Large intestine (tissue), 3 donors: ENCODE measurements at regions not wholly inside any gene's neighbourhood (a gene's known extent, or its start where the extent isn't known, plus 50 kb on each side); places are given as distances from the start of the nearest gene placed in this dataset.
"Not testable (repeated sequence)": the region's sequence is repeated elsewhere in the genome, so short reads cannot be mapped to it uniquely, and the experiment has no call there.

Source experiments
- DNase-seq, 2 donors: peaks; one replicate each; pipeline versions ENCODE4 v3.0.0 to v3.0.0-alpha.2; 2013
- H3K27ac ChIP-seq: one replicate; pipeline ENCODE4 v1.5.1; 2013; ENCODE audit warnings: low read length
- H3K27me3 ChIP-seq: 2 replicates; pipeline ENCODE4 v1.6.1; 2013; ENCODE audit warnings: low read length; ENCODE audit not compliant: control insufficient read depth, insufficient read depth
- H3K36me3 ChIP-seq: 2 replicates; pipeline ENCODE4 v1.6.1; 2013; ENCODE audit warnings: low read length; ENCODE audit not compliant: control insufficient read depth, insufficient read depth
- H3K4me1 ChIP-seq: one replicate; pipeline ENCODE4 v1.6.1; 2013; ENCODE audit warnings: low read length; ENCODE audit not compliant: control insufficient read depth, insufficient read depth
- H3K4me3 ChIP-seq: one replicate; pipeline ENCODE4 v1.5.1; 2013; ENCODE audit warnings: low read length
- H3K9me3 ChIP-seq: one replicate; pipeline ENCODE4 v1.6.1; 2013; ENCODE audit warnings: mild to moderate bottlenecking, low read depth, low read length, moderate library complexity; ENCODE audit not compliant: control insufficient read depth
- WGBS: methylation state at CpG from one replicate; pipeline ENCODE4 v1.1.5; 2013; ENCODE audit warnings: low lambda C conversion rate; ENCODE audit not compliant: insufficient coverage; 5-methylcytosine and 5-hydroxymethylcytosine counted together

DNA sequence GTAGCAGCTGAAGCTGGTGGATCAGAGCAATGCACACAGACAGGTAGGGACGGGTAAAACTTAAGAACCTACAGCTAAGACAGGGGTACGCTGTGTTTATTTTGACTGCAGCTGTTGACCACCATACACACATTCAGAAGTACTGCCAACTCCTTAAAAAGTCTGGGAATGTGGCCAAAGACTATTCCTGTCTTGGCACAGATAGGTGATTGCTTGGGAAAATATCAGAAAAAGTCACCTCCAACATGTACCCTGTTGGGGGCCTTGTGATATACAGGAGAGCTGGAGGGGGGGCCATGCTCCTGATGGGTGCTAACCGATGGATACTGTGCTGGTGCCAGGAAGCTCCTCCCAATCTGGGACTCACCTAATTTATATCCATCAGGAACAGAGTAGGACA, 121.2 kb downstream of the VCX2 start:
- H3K4me3 ChIP-seq, result no peak overlapping the region
- no peak overlapping the region for H3K27ac ChIP-seq
- no peak for DNase-seq
- no peaks in the 10 kb centered on the region for H3K27me3 ChIP-seq
- H3K4me1 ChIP-seq, result no peaks in the 10 kb centered on the region
- H3K36me3 ChIP-seq, result no peaks in the 10 kb centered on the region
- H3K9me3 ChIP-seq, result no peaks in the 10 kb centered on the region
- no CpG with 5 or more reads among the region's 3 CpGs for WGBS

DNA sequence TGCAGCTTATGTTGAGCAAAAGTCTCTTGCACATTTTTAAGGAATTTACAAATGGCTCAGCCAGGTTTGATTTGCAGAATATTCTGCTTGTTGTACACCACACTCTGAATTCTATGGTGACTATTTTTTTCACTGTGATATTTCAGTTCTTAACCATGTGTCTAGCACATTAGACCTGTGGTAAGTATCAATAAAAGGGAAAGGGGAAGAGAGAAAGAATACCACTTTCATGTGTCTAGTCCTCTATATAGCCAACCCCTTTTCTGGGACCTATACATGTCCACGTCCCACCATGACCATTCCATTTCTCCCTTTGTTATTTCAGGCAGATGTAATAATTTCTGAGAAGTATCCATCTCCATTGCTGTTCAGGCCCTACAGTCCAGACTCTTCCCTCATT, 121.3 kb upstream of the PNPLA4 start:
- Histone ChIP-seq H3K27me3 (no peaks in the 10 kb centered on the region), H3K4me3 (no peak overlapping the region), H3K4me1 (no peaks in the 10 kb centered on the region), H3K36me3 (no peaks in the 10 kb centered on the region), H3K27ac (no peak overlapping the region), H3K9me3 (no peaks in the 10 kb centered on the region)
- DNase-seq, result no peak
- no CpG with 5 or more reads among the region's 1 CpG for WGBS

DNA sequence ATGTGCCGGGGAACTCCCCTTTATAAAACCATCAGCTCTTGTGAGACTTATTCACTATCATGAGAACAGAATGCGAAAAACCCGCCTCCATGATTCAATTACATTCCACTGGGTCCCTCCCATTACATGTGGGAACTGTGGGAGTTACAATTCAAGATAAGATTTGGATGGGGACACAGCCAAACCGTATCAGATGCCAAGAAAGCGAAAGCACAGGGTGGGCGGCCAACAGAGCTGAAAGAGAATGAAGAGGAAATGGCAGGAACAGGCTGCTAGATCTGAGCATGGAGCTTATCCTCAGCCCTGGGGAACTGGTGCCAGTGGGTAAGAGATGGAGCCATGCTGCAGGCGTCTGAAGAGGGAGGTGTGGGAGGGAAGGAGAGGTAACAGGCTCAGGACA, 117.7 kb upstream of the PNPLA4 start:
- no peaks in the 10 kb centered on the region for H3K36me3 ChIP-seq
- H3K27me3 ChIP-seq, result no peaks in the 10 kb centered on the region
- no CpG with 5 or more reads among the region's 7 CpGs for WGBS
- DNase-seq, result no peak
- H3K27ac ChIP-seq, result no peak overlapping the region
- no peak overlapping the region for H3K4me3 ChIP-seq
- no peaks in the 10 kb centered on the region for H3K4me1 ChIP-seq
- no peaks in the 10 kb centered on the region for H3K9me3 ChIP-seq

DNA sequence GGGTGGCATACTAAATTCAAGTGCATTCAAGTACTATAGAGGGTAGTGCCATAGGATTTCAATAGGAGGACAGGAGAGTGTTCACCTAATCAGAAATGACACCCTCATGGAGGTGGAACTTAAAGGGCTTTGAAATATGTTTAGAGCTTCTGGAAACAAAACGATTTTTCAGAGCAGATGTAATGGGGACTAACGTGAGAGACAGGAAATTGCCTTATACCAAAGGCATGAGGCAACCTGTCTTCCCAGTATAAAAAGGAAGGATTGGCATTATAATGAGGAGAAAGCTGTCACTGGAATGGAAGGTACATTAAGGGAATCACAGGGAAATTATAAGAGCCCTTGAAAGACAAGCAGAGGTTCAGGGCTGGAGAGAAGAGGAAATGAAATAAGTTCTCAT, 116.3 kb upstream of the PNPLA4 start:
- H3K4me3 ChIP-seq, result no peak overlapping the region
- no peaks in the 10 kb centered on the region for H3K27me3 ChIP-seq
- 82% methylated on average over 2 of the region's 2 CpGs for WGBS
- H3K36me3 ChIP-seq, result no peaks in the 10 kb centered on the region
- H3K9me3 ChIP-seq, result no peaks in the 10 kb centered on the region
- no peak overlapping the region for H3K27ac ChIP-seq
- DNase-seq, result no peak
- no peaks in the 10 kb centered on the region for H3K4me1 ChIP-seq

DNA sequence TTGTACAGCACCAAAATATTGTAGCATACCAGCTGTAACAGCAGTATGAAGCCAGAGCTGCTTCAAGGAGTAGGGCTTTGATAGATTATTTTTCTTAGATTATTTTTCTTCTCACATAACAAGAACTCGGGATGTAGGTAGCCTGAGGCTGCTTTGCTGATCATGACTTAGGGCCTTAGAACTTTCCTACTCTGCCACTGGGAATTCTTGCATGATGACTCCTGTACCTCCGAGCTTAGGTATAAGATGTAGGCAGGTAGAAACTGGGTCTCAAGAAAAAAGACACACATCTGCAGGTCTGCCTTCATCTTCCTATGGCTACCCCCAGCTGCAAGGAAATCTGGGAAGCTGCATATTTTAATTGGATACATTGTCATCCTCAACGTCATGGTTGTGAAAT, 115.9 kb upstream of the PNPLA4 start:
- no CpG with 5 or more reads among the region's 3 CpGs for WGBS
- Histone ChIP-seq H3K36me3 (no peaks in the 10 kb centered on the region), H3K27me3 (no peaks in the 10 kb centered on the region), H3K4me1 (no peaks in the 10 kb centered on the region), H3K4me3 (no peak overlapping the region), H3K27ac (no peak overlapping the region), H3K9me3 (no peaks in the 10 kb centered on the region)
- no peak for DNase-seq

- Histone ChIP-seq H3K27ac (no peak overlapping the region), H3K27me3 (no peaks in the 10 kb centered on the region), H3K9me3 (no peaks in the 10 kb centered on the region), H3K4me1 (no peaks in the 10 kb centered on the region), H3K36me3 (no peaks in the 10 kb centered on the region), H3K4me3 (no peak overlapping the region)
- WGBS, result no CpG with 5 or more reads among the region's 1 CpG
- DNase-seq, result no peak
Measured at GRCh38 chrX:8042304-8042703, 115.1 kb upstream of the PNPLA4 start.

- H3K27ac ChIP-seq, H3K9me3 ChIP-seq, DNase-seq, H3K36me3 ChIP-seq, H3K27me3 ChIP-seq, H3K4me3 ChIP-seq, H3K4me1 ChIP-seq: not testable (repeated sequence)
- no CpG with 5 or more reads among the region's 7 CpGs for WGBS
Measured at GRCh38 chrX:8039711-8040110, 112.5 kb upstream of the PNPLA4 start.

GRCh38 chrX:8037593-8038348, 110.6 kb upstream of the PNPLA4 start:
- peak; percentile 37 to 55 for DNase-seq
- H3K27me3 ChIP-seq, result no peaks in the 10 kb centered on the region
- 40% methylated on average over 1 of the region's 8 CpGs for WGBS
- H3K36me3 ChIP-seq, result no peaks in the 10 kb centered on the region
- no peaks in the 10 kb centered on the region for H3K9me3 ChIP-seq
- no peak overlapping the region for H3K4me3 ChIP-seq
- H3K27ac ChIP-seq, result no peak overlapping the region
- no peaks in the 10 kb centered on the region for H3K4me1 ChIP-seq

DNA sequence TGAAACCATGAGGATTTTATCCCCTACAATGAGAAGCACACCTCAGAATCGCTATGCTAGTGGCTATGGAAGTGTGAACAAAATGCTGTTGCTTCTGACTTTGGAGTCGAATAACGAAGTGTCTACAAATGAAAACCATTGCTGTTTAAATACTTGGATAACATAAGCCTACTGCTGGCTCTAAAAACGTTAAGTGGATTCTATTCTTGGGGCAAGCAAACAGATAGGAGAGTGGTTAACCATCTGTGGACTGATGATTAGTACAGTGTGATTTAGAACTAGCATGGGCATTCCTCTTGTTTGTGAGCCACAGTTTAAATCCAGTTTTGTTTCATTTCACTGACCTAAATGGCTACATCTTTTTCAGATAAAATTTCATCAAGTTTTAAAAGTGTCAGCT, 109.7 kb upstream of the PNPLA4 start:
- H3K27ac ChIP-seq, result no peak overlapping the region
- no peaks in the 10 kb centered on the region for H3K27me3 ChIP-seq
- WGBS, result no CpG with 5 or more reads among the region's 4 CpGs
- H3K4me1 ChIP-seq, result no peaks in the 10 kb centered on the region
- DNase-seq, result no peak
- no peaks in the 10 kb centered on the region for H3K9me3 ChIP-seq
- no peaks in the 10 kb centered on the region for H3K36me3 ChIP-seq
- H3K4me3 ChIP-seq, result no peak overlapping the region

DNA sequence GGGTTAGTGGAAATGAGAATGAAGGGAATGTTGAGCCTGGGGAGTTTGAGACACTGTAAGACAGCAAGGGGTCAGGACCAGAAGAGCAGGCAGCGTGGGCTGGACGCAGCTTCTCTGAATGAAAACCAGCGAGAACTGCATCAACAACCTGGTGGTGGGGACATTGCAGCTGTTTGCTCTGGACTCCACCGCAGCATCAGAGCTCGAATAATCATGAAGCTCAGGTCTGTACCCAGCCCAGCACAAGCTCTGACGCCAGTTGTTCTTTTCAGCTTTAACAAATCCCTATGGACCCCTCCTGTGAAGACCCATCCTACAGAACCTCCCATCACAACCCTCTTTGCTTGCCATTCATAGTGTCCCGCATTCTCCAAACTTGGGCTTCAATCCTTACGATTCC, 106.8 kb upstream of the PNPLA4 start:
- Histone ChIP-seq H3K4me3 (no peak overlapping the region), H3K9me3 (no peaks in the 10 kb centered on the region), H3K27ac (no peak overlapping the region), H3K27me3 (no peaks in the 10 kb centered on the region), H3K4me1 (no peaks in the 10 kb centered on the region), H3K36me3 (no peaks in the 10 kb centered on the region)
- WGBS, result no CpG with 5 or more reads among the region's 8 CpGs
- no peak for DNase-seq

- no CpG with 5 or more reads among the region's 4 CpGs for WGBS
- Histone ChIP-seq H3K27me3 (no peaks in the 10 kb centered on the region), H3K4me1 (no peaks in the 10 kb centered on the region), H3K27ac (no peak overlapping the region), H3K4me3 (no peak overlapping the region), H3K9me3 (no peaks in the 10 kb centered on the region), H3K36me3 (no peaks in the 10 kb centered on the region)
- no peak for DNase-seq
Measured at GRCh38 chrX:8033175-8033574, 106.0 kb upstream of the PNPLA4 start.
